Kidney (tissue), 13 donors: ENCODE measurements at regions not wholly inside any gene's neighbourhood (a gene's known extent, or its start where the extent isn't known, plus 50 kb on each side); places are given as distances from the start of the nearest gene placed in this dataset.

ENCODE experiments used
- DNase-seq, 5 donors: peaks; one replicate each; pipeline ENCODE4 v3.0.0-alpha.2; 2013 to 2020
- FAIRE-seq: peaks from 2 replicates; lab custom pipeline; 2012; peaks lifted over from hg19 to GRCh38; lab: Jason Lieb, UNC
- H3K27ac ChIP-seq, 2 donors: one replicate each; pipeline ENCODE4 v1.7.0; 2013; ENCODE audit warnings: low read depth in 2 of 2, low read length in 2 of 2, inconsistent platforms in 1 of 2
- H3K27me3 ChIP-seq: one replicate; pipeline ENCODE4 v1.7.1; 2013; ENCODE audit warnings: low read length, inconsistent platforms; ENCODE audit not compliant: control insufficient read depth, insufficient read depth
- H3K36me3 ChIP-seq, 3 donors: one replicate each; pipeline versions ENCODE4 v1.7.0 to v1.7.1; 2013; ENCODE audit warnings: low read length in 3 of 3, control low read depth in 1 of 3, inconsistent platforms in 1 of 3; ENCODE audit not compliant: insufficient read depth in 3 of 3, control insufficient read depth in 2 of 3
- H3K4me1 ChIP-seq, 3 donors: one replicate each; pipeline versions ENCODE4 v1.7.0 to v1.7.1; 2013; ENCODE audit warnings: low read length in 3 of 3, inconsistent platforms in 1 of 3, low read depth in 1 of 3; ENCODE audit not compliant: control insufficient read depth in 2 of 3, insufficient read depth in 2 of 3
- H3K4me3 ChIP-seq, 3 donors: one replicate each; pipeline versions ENCODE4 v1.7.0 to v1.8.1; 2013; ENCODE audit warnings: low read length in 3 of 3, control low read depth in 1 of 3, inconsistent platforms in 1 of 3
- H3K9ac ChIP-seq, 3 donors: one replicate each; pipeline versions ENCODE4 v1.7.0 to v1.7.1; 2013; ENCODE audit warnings: low read length in 3 of 3, control low read depth in 1 of 3, inconsistent platforms in 1 of 3
- H3K9me3 ChIP-seq, 3 donors: one replicate each; pipeline versions ENCODE4 v1.7.0 to v1.7.1; 2013; ENCODE audit warnings: low read length in 3 of 3, control low read depth in 1 of 3, inconsistent platforms in 1 of 3; ENCODE audit not compliant: control insufficient read depth in 2 of 3, insufficient read depth in 1 of 3
- CTCF ChIP-seq: IDR thresholded peaks from 3 replicates; pipeline ENCODE4 v1.5.1; 2012; ENCODE audit warnings: mild to moderate bottlenecking, moderate library complexity, borderline replicate concordance; ENCODE audit not compliant: insufficient read depth; ENCODE audit errors: extremely low read depth
- intact Hi-C: fragments of 100-400 bp; cut with DNase I; formaldehyde crosslinking; loops from one replicate; pipeline ENCODE4 v1.11.1; 2022
- donor health status: control.
- donor health status: control.
- donor health status: control.
- donor health status: control.
- donor health status: control.
- donor health status: DM: yes; HTN: yes; CAD: no.
- donor health status: Normal renal cell carcinoma (clear cell type).

DNA sequence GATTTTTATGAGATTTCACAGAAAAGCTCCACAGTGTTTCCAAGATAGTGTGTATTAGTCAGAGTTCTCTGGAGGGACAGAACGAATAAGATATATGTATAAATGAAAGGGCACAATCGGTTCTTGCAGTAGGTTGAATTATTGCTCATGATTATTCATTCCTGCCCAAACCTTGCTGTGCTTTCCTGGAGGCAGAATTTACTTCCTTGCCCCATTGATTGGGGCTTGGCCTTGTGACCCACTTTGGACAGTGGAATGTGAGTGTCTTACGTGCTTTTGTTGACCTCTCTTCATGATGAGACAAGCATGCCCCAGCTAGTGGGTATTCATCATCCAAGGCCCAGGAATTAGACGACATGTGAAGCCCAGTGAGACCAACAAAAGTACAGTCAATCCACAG is 53.0 kb upstream of the ABCB5 start:
- no peaks in the 10 kb centered on the region for H3K9me3 ChIP-seq
- intact Hi-C loops, result no loop called here
- H3K36me3 ChIP-seq, result no peaks in the 10 kb centered on the region
- FAIRE-seq (no peak), DNase-seq (no peak)
- no peaks in the 10 kb centered on the region for H3K27me3 ChIP-seq
- no peak overlapping the region for H3K9ac ChIP-seq
- H3K27ac ChIP-seq, result no peak overlapping the region
- H3K4me1 ChIP-seq, result no peaks in the 10 kb centered on the region
- no peak overlapping the region for H3K4me3 ChIP-seq
- no peak for TF ChIP-seq CTCF
